Stimulated activated CD4-positive, alpha-beta T cell treated with anti-CD3 and anti-CD28 coated beads, Interleukin-4, amount 100 ng/mL, for 24 hours (primary cell): ENCODE measurements at regions not wholly inside any gene's neighbourhood (a gene's known extent, or its start where the extent isn't known, plus 50 kb on each side); places are given as distances from the start of the nearest gene placed in this dataset.

Experiments used
- DNase-seq: peaks from one replicate; pipeline ENCODE4 v3.0.0-alpha.2; 2020

DNA sequence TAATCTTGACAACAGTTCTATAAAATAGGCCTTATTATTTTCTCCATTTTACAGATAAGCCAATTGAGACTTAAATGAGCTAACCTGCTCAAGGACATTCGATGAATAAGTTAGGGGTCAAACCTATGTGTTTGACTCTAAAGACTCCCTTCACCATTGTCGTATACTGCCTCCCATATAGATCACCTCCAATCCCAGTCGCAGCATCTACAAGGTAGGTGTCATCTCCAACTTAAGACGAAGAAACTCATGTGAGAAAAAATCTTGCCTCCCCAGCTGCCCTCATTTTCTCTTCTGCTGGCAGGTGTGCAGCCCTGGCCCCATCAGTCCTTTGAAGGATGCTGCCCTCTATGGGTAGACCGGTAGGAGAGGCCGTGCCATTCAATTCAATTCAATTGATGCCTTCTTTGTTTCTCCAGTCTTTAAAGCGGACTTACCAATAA lies 75.2 kb upstream of the SMARCA2 start:
- peak; percentile 51 for DNase-seq

DNA sequence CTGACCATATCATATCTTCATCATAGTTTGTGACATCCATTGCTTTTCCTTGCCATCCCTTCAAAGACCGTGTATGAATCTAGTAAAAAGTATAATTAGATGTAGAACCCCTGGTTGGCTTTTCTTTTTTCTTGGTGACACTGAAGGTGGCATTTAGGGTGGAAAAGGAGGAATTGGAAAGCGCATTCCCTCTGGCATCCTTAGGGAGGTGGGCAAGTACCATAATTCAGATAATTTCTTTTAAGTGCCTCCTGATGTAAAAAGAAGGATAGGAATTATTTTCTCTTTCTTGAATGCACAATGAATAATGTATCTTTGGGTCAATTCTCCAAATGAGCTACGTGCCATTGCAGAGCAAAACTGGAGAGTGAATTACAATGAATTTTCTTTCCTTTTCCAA lies 73.2 kb upstream of the SMARCA2 start:
- DNase-seq, result no peak

DNA sequence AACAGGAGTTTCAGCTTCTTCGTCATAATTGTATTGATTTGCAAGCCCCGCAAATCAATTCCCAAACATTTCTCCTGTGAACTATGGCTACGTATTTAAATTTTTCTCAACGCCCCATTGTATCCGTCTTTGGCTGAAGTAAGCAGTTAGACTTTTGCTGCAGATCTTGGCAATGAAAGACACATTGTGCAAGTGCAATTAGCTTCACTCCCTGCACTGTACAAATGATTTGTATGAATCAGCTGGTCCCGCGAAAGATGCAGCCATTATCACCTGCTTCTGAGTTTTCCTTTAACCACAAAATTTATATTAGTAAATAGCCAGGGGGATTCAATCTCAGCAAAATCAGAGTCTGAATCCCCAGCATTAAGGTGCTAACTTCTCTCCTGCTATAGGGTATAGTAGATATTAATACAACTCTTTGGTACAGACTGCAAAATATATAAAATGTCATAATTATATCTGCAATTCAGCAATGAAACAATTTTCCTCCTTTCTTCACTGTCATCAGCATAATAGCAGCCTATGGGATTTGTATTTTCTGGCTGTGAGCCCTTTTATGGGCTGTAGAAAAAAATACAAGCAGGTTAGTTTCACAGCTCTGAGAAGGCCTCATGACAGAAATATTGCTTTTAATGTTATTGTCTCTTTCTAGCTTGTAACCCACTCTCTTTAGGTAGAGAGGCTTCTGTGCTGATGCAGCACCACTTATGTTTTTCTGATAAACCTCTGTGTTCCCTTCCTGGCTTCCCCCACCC lies 68.4 kb upstream of the SMARCA2 start:
- DNase-seq, result no peak

DNA sequence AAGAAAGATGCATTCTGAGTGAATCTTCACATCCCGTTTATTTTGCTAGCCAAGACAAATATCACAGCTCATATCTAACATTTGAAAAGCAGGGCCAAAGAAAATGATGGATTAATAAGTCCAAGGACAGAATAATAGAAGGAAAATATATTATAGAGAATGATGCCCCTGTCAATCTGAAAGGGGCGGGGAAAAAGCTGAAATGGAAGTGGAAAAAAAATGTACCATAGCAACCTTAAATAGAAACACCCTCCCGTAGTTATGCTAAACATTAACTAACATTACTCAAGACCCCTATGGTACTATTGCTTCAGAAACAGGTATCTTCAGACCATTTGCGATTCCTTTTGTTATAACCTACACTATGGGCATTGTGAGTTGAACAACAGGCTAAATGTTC lies 67.7 kb upstream of the SMARCA2 start:
- DNase-seq, result no peak

DNA sequence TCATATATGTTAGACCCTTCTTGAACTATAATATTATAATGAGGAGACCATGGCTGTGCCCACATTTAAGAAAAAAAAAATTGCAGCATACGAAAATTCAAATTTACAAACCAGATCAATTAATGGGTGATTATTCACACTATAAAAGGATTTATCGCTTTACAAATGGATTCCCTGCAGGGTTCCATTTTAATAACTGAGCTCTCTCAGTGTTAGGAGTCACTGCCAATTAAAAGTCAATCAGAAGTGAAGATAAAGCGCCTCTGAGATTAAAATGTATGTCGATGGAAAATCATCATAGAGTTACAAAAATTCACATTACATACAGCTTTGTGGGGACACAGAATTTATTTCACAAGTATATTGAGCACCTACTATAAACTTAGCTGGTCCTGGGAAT lies 66.6 kb upstream of the SMARCA2 start:
- no peak for DNase-seq

DNA sequence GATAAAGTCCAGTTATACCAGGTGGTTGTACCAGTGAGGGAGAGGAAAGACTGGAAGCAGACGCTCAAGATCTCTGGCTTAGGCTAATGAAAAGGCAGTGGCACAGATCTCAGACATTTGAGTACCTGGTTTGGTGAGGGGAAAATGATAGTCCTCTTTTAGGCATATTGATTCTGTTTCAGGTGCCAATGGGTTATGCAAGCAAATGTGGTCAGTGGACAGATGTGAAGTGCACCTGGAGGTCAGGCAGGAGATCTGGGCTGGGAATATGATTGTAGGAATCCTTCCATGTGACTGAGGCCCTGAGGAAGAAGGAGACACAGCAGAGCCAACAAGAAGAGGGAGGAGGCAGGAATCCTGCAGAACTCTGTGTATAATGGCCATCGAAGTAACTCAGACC lies 63.7 kb upstream of the SMARCA2 start:
- no peak for DNase-seq

DNA sequence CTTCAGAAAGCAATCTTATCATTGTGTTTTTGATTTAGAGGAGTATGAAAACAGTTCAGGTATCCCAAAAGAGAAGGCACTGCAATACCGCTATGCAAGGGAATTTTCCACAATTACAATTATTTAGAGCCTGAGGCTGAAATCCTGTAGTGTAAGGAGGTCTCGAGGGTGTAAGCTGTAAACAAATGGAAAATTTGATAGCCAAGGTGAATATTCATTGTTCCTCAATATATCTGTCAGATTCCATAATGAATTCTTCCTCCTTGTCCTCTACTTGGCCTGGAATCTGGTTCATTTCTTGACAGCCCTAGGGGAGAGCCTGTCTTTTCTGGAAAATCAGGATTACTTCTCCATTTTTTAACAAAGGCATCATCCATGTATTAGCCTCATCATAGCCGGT lies 63.1 kb upstream of the SMARCA2 start:
- no peak for DNase-seq

DNA sequence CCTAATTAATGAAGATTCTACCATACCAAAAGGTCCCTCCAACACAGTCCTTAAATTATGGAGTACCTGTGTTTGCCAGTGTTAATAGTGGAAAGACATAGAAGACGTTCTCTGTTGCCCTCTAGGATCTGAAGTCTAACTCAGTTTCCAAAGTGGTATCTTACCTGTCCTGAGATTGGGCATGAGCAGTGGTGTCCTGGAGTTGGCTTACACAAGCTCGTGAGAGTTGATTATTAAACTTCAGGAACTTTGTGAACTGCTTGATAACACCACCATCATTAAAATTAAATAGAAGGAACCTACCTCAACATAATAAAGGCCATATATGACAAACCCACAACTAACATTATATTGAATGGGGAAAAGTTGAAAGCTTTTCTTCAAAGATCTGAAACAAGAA lies 60.9 kb upstream of the SMARCA2 start:
- DNase-seq, result no peak

DNA sequence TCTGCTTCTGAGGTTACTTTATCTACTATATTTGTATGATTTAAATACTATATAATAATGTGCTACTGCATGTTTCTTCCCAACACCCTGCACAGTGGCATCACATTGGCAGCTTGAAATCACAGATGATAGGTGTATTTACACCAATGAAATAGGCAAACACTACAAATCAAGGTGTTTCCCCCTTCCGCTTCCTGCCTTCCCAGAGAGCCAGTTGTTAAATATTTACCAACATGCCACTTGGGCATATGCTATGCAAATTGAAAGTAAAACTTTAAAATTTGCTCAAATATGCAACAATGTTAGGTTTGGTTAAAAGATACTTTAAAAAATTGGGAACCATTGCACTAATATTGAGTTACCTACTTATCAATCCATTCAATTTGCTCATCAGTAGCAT lies 58.2 kb upstream of the SMARCA2 start:
- no peak for DNase-seq

DNA sequence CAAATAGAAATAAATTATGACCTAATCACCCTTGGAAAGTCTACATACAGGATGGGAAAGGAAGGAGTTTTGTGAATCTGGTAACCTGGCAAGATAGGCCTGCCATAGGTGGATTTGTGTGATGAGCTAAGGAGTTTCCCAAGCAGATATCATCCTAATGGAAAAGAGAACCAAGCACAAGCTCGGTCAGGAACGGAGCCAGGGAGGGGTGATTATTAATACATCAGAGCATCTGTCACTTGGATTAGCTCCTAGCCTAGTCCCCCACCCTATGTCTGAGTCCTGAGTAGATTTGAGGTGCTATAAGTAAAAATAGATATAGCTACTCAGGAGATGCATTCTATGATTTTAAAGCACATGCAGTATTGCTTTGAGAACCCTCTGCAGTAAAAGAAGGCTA lies 57.3 kb upstream of the SMARCA2 start:
- no peak for DNase-seq

DNA sequence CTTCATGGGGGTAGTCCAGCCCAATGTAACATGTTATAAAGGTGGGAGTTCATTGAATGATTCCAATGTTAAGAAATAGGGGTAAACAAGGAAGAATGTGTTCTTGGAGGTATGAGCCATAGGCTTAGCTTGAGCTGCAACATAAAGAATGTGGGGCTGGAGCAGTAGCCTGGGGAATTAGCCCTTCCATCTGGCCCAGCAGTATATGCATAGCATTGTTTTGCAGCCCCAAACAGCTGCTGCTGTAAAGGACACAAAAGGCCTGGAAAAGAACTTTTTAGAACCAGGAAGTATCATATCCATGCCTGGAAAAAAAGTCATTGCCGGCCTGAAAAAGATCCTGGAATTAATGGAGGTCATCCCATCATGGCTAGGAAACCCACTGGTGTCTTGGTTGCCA lies 55.8 kb upstream of the SMARCA2 start:
- DNase-seq, result no peak

DNA sequence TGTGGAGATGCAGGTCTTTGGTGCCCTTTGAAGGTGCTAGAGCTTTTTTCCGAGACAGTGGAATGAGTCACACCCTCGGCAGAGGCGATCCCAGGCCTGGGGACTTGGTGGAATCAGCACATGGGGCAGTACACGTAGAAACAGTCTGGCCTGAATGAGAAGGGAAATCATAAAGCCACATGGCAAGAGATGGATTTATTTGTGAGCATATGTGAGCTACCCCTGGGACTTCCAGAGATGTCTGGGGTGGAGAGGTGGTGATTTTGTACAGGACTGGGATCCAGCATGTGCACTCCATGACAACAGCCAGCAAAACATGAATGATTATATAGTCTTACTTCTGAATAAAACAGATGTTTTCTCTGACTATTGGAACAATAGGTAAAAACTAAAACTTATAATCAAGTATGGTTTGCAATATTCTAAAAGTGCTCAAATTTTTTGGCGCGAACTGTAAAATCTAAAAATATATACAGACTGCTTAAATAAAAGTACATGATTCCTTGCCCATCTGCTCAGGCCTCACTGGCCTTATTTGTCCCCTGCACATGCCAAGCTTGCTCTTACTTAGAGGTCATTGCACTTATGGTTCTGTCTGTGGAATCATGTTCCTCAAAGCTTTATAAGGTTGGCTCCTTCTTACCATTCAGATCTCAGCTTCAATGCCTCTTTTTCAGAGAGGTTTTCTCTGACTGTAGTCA lies 54.7 kb upstream of the SMARCA2 start:
- DNase-seq, result no peak

DNA sequence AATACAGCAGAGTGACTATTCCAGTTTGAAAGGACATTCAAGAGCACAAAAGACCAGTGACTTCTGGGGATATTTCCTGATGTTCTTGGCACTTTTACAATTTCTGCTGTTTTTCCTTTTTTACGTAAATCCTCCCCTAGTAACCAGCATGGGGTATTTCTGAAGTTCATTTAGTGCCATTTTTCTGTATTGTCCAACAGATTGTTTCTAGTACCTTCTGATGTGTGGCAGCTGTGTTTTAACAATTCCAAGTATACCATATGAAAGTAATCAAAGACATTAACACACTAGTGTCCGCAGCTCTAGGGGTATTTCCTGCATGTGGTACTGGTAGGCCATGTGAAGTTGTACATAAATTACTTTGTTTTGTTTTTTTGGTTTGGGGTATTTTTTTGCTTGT lies 53.0 kb upstream of the SMARCA2 start:
- DNase-seq, result no peak

DNA sequence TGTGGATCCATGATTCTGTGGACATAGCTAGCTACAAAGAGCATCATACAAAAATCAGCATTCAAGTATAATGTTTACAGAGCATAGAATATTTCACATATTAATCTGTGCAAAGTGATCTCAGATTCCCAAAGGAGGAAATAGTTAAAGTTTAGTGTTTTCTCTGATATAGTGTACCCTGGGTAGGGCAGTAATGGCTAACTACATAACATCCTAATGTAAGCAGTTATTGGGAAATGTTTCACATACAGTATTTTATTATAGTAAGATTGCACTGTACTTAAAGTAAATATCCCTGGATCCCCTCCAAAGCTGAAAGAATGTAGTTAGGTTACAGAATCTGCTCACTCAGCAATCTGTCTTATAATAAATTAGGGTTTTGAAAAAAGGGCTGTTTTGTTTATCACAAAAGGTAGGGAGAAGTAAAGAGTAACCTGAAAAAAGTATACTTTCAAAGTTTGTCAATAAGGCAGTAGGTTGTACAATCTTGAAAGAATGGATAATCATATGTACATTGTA lies 52.5 kb upstream of the SMARCA2 start:
- no peak for DNase-seq

DNA sequence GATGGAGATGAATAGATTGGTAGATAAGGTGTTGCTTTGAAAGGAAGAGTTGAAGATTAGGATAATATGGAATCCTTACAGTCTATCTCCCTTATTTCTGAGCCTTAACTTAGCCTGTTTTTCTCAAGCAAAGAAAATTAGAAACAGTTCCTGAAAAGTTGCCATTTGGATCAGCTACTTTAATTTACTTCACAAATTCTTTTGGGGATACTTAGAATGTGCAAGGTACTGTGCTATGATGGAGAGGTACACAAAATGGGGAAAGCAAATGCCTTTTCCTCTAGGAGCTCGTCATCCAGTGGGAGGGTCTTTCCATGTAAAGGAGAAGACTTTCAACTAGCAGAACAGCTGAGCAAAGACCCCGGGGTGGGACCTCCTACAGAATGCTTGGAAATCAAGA lies 51.1 kb upstream of the SMARCA2 start:
- no peak for DNase-seq
